ENCODE measurements at regions not wholly inside any gene's neighbourhood (a gene's known extent, or its start where the extent isn't known, plus 50 kb on each side); places are given as distances from the start of the nearest gene placed in this dataset.

GRCh38 chr4:100839712-100840111 lies 321.9 kb upstream of the EMCN start:
- Histone ChIP-seq H3K27me3 (ENCODE audit: control insufficient read depth in 2 of 2, insufficient read depth in 1 of 2, low read length in 1 of 2) (no peaks in the 10 kb centered on the region), H3K36me3 (ENCODE audit: control insufficient read depth in 2 of 2, insufficient read depth in 2 of 2, low read length in 1 of 2) (no peaks in the 10 kb centered on the region), H3K9me3 (ENCODE audit: control insufficient read depth in 2 of 2, insufficient read depth in 1 of 2, low read length in 1 of 2) (no peaks in the 10 kb centered on the region), H3K4me3 (ENCODE audit: low read length in 2 of 2) (no peak overlapping the region), H3K27ac (ENCODE audit: low read depth in 1 of 2, low read length in 1 of 2) (no peak overlapping the region), H3K4me1 (ENCODE audit: control insufficient read depth in 2 of 2, insufficient read depth in 2 of 2, low read length in 2 of 2) (no peaks in the 10 kb centered on the region)
- no peak for DNase-seq (ENCODE audit: low read depth in 6 of 9, low spot score in 9 of 9)
- over 99% methylated on average over 2 of the region's 2 CpGs for WGBS

- Histone ChIP-seq H3K36me3 (ENCODE audit: control insufficient read depth in 2 of 2, insufficient read depth in 2 of 2, low read length in 1 of 2) (no peaks in the 10 kb centered on the region), H3K27me3 (ENCODE audit: control insufficient read depth in 2 of 2, insufficient read depth in 1 of 2, low read length in 1 of 2) (no peaks in the 10 kb centered on the region), H3K4me1 (ENCODE audit: control insufficient read depth in 2 of 2, insufficient read depth in 2 of 2, low read length in 2 of 2) (no peaks in the 10 kb centered on the region), H3K9me3 (ENCODE audit: control insufficient read depth in 2 of 2, insufficient read depth in 1 of 2, low read length in 1 of 2) (no peaks in the 10 kb centered on the region), H3K27ac (ENCODE audit: low read depth in 1 of 2, low read length in 1 of 2) (no peak overlapping the region), H3K4me3 (ENCODE audit: low read length in 2 of 2) (no peak overlapping the region)
- 92% methylated on average over 1 of the region's 1 CpG for WGBS
- DNase-seq (ENCODE audit: low read depth in 6 of 9, low spot score in 9 of 9), result no peak
Observed at GRCh38 chr4:100838286-100838685, 320.5 kb upstream of the EMCN start.

- H3K4me3 ChIP-seq (ENCODE audit: low read length in 2 of 2), result no peak overlapping the region
- no peaks in the 10 kb centered on the region for H3K9me3 ChIP-seq (ENCODE audit: control insufficient read depth in 2 of 2, insufficient read depth in 1 of 2, low read length in 1 of 2)
- H3K27ac ChIP-seq (ENCODE audit: low read depth in 1 of 2, low read length in 1 of 2), result no peak overlapping the region
- no peaks in the 10 kb centered on the region for H3K27me3 ChIP-seq (ENCODE audit: control insufficient read depth in 2 of 2, insufficient read depth in 1 of 2, low read length in 1 of 2)
- WGBS, result 91% methylated on average over 1 of the region's 1 CpG
- DNase-seq (ENCODE audit: low read depth in 6 of 9, low spot score in 9 of 9), result no peak
- no peaks in the 10 kb centered on the region for H3K4me1 ChIP-seq (ENCODE audit: control insufficient read depth in 2 of 2, insufficient read depth in 2 of 2, low read length in 2 of 2)
- no peaks in the 10 kb centered on the region for H3K36me3 ChIP-seq (ENCODE audit: control insufficient read depth in 2 of 2, insufficient read depth in 2 of 2, low read length in 1 of 2)
Observed at GRCh38 chr4:100836929-100837328, 319.1 kb upstream of the EMCN start.

- H3K27me3 ChIP-seq (ENCODE audit: control insufficient read depth in 2 of 2, insufficient read depth in 1 of 2, low read length in 1 of 2), result no peaks in the 10 kb centered on the region
- no peak for DNase-seq (ENCODE audit: low read depth in 6 of 9, low spot score in 9 of 9)
- H3K36me3 ChIP-seq (ENCODE audit: control insufficient read depth in 2 of 2, insufficient read depth in 2 of 2, low read length in 1 of 2), result no peaks in the 10 kb centered on the region
- H3K9me3 ChIP-seq (ENCODE audit: control insufficient read depth in 2 of 2, insufficient read depth in 1 of 2, low read length in 1 of 2), result no peaks in the 10 kb centered on the region
- no peak overlapping the region for H3K4me3 ChIP-seq (ENCODE audit: low read length in 2 of 2)
- no peaks in the 10 kb centered on the region for H3K4me1 ChIP-seq (ENCODE audit: control insufficient read depth in 2 of 2, insufficient read depth in 2 of 2, low read length in 2 of 2)
- no peak overlapping the region for H3K27ac ChIP-seq (ENCODE audit: low read depth in 1 of 2, low read length in 1 of 2)
Observed at GRCh38 chr4:100834616-100835015, 316.8 kb upstream of the EMCN start.

GRCh38 chr4:100833906-100834305 lies 316.1 kb upstream of the EMCN start:
- Histone ChIP-seq H3K36me3 (ENCODE audit: control insufficient read depth in 2 of 2, insufficient read depth in 2 of 2, low read length in 1 of 2) (no peaks in the 10 kb centered on the region), H3K4me1 (ENCODE audit: control insufficient read depth in 2 of 2, insufficient read depth in 2 of 2, low read length in 2 of 2) (no peaks in the 10 kb centered on the region), H3K27me3 (ENCODE audit: control insufficient read depth in 2 of 2, insufficient read depth in 1 of 2, low read length in 1 of 2) (no peaks in the 10 kb centered on the region), H3K27ac (ENCODE audit: low read depth in 1 of 2, low read length in 1 of 2) (no peak overlapping the region), H3K4me3 (ENCODE audit: low read length in 2 of 2) (no peak overlapping the region), H3K9me3 (ENCODE audit: control insufficient read depth in 2 of 2, insufficient read depth in 1 of 2, low read length in 1 of 2) (no peaks in the 10 kb centered on the region)
- 95% methylated on average over 1 of the region's 1 CpG for WGBS
- no peak for DNase-seq (ENCODE audit: low read depth in 6 of 9, low spot score in 9 of 9)

GRCh38 chr4:100828986-100829685 lies 311.3 kb upstream of the EMCN start:
- no peak overlapping the region for H3K4me3 ChIP-seq (ENCODE audit: low read length in 2 of 2)
- DNase-seq (ENCODE audit: low read depth in 6 of 9, low spot score in 9 of 9), result no peak
- H3K4me1 ChIP-seq (ENCODE audit: control insufficient read depth in 2 of 2, insufficient read depth in 2 of 2, low read length in 2 of 2), result no peaks in the 10 kb centered on the region
- H3K36me3 ChIP-seq (ENCODE audit: control insufficient read depth in 2 of 2, insufficient read depth in 2 of 2, low read length in 1 of 2), result no peaks in the 10 kb centered on the region
- no peaks in the 10 kb centered on the region for H3K27me3 ChIP-seq (ENCODE audit: control insufficient read depth in 2 of 2, insufficient read depth in 1 of 2, low read length in 1 of 2)
- no peak overlapping the region for H3K27ac ChIP-seq (ENCODE audit: low read depth in 1 of 2, low read length in 1 of 2)
- H3K9me3 ChIP-seq (ENCODE audit: control insufficient read depth in 2 of 2, insufficient read depth in 1 of 2, low read length in 1 of 2), result no peaks in the 10 kb centered on the region
- WGBS, result 72% methylated on average over 2 of the region's 2 CpGs

- no peak for DNase-seq (ENCODE audit: low read depth in 6 of 9, low spot score in 9 of 9)
- Histone ChIP-seq H3K36me3 (ENCODE audit: control insufficient read depth in 2 of 2, insufficient read depth in 2 of 2, low read length in 1 of 2) (no peaks in the 10 kb centered on the region), H3K27me3 (ENCODE audit: control insufficient read depth in 2 of 2, insufficient read depth in 1 of 2, low read length in 1 of 2) (no peaks in the 10 kb centered on the region), H3K9me3 (ENCODE audit: control insufficient read depth in 2 of 2, insufficient read depth in 1 of 2, low read length in 1 of 2) (no peaks in the 10 kb centered on the region), H3K4me1 (ENCODE audit: control insufficient read depth in 2 of 2, insufficient read depth in 2 of 2, low read length in 2 of 2) (no peaks in the 10 kb centered on the region), H3K4me3 (ENCODE audit: low read length in 2 of 2) (no peak overlapping the region), H3K27ac (ENCODE audit: low read depth in 1 of 2, low read length in 1 of 2) (no peak overlapping the region)
- whole genome bisulfite sequencing, result 64% methylated on average over 3 of the region's 3 CpGs
Observed at GRCh38 chr4:100828364-100828763, 310.5 kb upstream of the EMCN start.

GRCh38 chr4:100827756-100828155 lies 309.9 kb upstream of the EMCN start:
- no peak overlapping the region for H3K27ac ChIP-seq (ENCODE audit: low read depth in 1 of 2, low read length in 1 of 2)
- no peaks in the 10 kb centered on the region for H3K9me3 ChIP-seq (ENCODE audit: control insufficient read depth in 2 of 2, insufficient read depth in 1 of 2, low read length in 1 of 2)
- no peaks in the 10 kb centered on the region for H3K36me3 ChIP-seq (ENCODE audit: control insufficient read depth in 2 of 2, insufficient read depth in 2 of 2, low read length in 1 of 2)
- H3K4me3 ChIP-seq (ENCODE audit: low read length in 2 of 2), result no peak overlapping the region
- H3K4me1 ChIP-seq (ENCODE audit: control insufficient read depth in 2 of 2, insufficient read depth in 2 of 2, low read length in 2 of 2), result no peaks in the 10 kb centered on the region
- no peaks in the 10 kb centered on the region for H3K27me3 ChIP-seq (ENCODE audit: control insufficient read depth in 2 of 2, insufficient read depth in 1 of 2, low read length in 1 of 2)
- no peak for DNase-seq (ENCODE audit: low read depth in 6 of 9, low spot score in 9 of 9)

GRCh38 chr4:100826808-100827548 lies 309.2 kb upstream of the EMCN start:
- 77% methylated on average over 7 of the region's 7 CpGs for WGBS
- Histone ChIP-seq H3K4me3 (ENCODE audit: low read length in 2 of 2) (no peak overlapping the region), H3K27ac (ENCODE audit: low read depth in 1 of 2, low read length in 1 of 2) (no peak overlapping the region), H3K9me3 (ENCODE audit: control insufficient read depth in 2 of 2, insufficient read depth in 1 of 2, low read length in 1 of 2) (no peaks in the 10 kb centered on the region), H3K27me3 (ENCODE audit: control insufficient read depth in 2 of 2, insufficient read depth in 1 of 2, low read length in 1 of 2) (no peaks in the 10 kb centered on the region), H3K4me1 (ENCODE audit: control insufficient read depth in 2 of 2, insufficient read depth in 2 of 2, low read length in 2 of 2) (no peaks in the 10 kb centered on the region), H3K36me3 (ENCODE audit: control insufficient read depth in 2 of 2, insufficient read depth in 2 of 2, low read length in 1 of 2) (no peaks in the 10 kb centered on the region)
- DNase-seq (ENCODE audit: low read depth in 6 of 9, low spot score in 9 of 9), result no peak
